ENCODE measurements at regions not wholly inside any gene's neighbourhood (a gene's known extent, or its start where the extent isn't known, plus 50 kb on each side); places are given as distances from the start of the nearest gene placed in this dataset.

DNA sequence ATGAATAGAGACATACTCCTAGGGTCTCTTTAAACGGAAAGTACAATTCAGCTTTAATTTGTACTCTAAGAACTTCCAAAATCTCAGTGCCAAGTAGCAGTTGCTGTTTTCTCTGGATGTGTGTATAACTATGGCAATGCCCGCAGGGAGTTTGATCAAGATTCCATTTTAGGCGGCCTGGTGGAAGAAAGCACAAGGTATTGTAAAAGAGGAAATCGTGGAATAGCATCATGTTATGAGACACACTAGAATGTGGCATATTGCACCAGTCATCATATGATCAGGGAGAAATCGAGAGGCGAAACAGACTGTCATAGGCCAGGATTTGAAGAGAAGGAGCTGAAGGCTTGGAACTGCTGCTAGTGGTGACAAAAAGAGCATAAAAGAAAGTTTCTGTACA is 316.2 kb upstream of the FMN2 start:
- DNase-seq = no peak
- Histone ChIP-seq H3K4me3 (no peak overlapping the region), H3K36me3 (no peaks in the 10 kb centered on the region), H3K9me3 (no peaks in the 10 kb centered on the region), H3K27ac (peak overlapping the region in 1 of 4 donors; percentile 33), H3K27me3 (no peaks in the 10 kb centered on the region), H3K4me1 (peaks cover 0 to 42% (median 18%) of the 10 kb centered on the region in 4 donors)
- no peak for TF ChIP-seq CTCF (IDR thresholded peaks at IDR 0.05)
- TF ChIP-seq POLR2AphosphoS5 (IDR thresholded peaks at IDR 0.05) = no peak
- no peak for TF ChIP-seq POLR2A (IDR thresholded peaks at IDR 0.05)
- TF ChIP-seq EP300 (IDR thresholded peaks at IDR 0.05) = no peak
- WGBS, 2 donors = 88 to 96% methylated on average over 6 of the region's 6 CpGs
- intact Hi-C loops (cut with DNase I) = no loop called here

DNA sequence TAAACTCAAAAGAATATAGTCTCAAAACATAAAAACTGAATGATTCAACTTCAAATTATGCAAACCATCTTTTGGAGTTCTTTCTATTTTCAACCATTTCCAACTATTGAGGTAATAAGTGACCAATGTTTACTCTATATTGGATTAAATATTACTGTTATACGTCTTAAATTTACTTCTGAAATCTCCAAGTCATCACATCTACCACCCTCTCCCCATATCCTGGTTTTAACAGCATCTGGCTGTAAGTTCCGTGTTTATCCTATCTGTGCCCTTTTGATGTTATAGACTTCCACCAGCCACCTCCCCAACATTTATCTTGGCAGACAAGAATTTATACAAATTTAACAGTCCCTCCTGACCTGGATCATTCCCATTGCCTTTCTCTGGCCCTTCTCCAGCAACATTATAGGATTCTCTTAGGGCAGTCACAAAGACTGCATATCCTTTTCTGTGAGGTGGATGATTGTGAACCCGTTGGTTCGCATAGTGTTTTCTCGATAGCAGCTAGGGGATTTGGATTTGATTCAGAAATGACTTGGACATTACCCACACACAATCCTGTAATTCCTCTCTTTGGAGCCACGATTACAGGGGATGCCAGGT is 313.4 kb upstream of the FMN2 start:
- peak overlapping the region in 3 of 4 donors; percentile 38 to 58 (median 40) for H3K27ac ChIP-seq
- TF ChIP-seq CTCF (IDR thresholded peaks at IDR 0.05) (no peak), POLR2AphosphoS5 (IDR thresholded peaks at IDR 0.05) (no peak), EP300 (IDR thresholded peaks at IDR 0.05) (no peak), POLR2A (IDR thresholded peaks at IDR 0.05) (no peak)
- H3K27me3 ChIP-seq = no peaks in the 10 kb centered on the region
- H3K4me1 ChIP-seq = peaks cover 0 to 40% (median 17%) of the 10 kb centered on the region in 4 donors
- 57 to 58% methylated on average over 6 of the region's 6 CpGs for WGBS, 2 donors
- intact Hi-C loops (cut with DNase I) = no loop called here
- H3K36me3 ChIP-seq = no peaks in the 10 kb centered on the region
- H3K4me3 ChIP-seq = no peak overlapping the region
- no peaks in the 10 kb centered on the region for H3K9me3 ChIP-seq
- no peak for DNase-seq

DNA sequence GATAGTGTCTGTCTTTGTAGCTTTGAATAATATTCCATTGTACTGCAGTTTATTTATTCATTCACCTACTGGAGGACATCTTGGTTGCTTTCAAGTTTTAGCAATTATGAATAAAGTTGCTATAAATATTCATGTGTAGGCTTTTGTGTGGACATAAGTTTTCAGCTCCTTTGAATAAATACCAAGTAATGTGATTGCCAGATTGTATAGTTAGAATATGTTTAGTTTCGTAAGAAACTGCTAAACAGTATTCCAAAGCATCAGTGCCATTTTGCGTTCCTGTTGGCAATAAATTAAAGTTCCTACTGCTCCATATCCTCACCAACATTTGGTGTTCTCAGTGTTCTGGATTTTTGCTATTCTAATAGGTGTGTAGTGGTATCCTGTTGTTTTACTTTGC is 311.7 kb upstream of the FMN2 start:
- TF ChIP-seq POLR2AphosphoS5 (IDR thresholded peaks at IDR 0.05) (no peak), POLR2A (IDR thresholded peaks at IDR 0.05) (no peak), CTCF (IDR thresholded peaks at IDR 0.05) (no peak), EP300 (IDR thresholded peaks at IDR 0.05) (no peak)
- 89 to 98% methylated on average over 2 of the region's 2 CpGs for WGBS, 2 donors
- no peak overlapping the region for H3K4me3 ChIP-seq
- intact Hi-C loops (cut with DNase I) = no loop called here
- H3K9me3 ChIP-seq = no peaks in the 10 kb centered on the region
- H3K27ac ChIP-seq = no peak overlapping the region
- peaks cover 0 to 34% (median 13%) of the 10 kb centered on the region in 4 donors for H3K4me1 ChIP-seq
- H3K36me3 ChIP-seq = no peaks in the 10 kb centered on the region
- DNase-seq = no peak
- no peaks in the 10 kb centered on the region for H3K27me3 ChIP-seq

- Histone ChIP-seq H3K9me3 (no peaks in the 10 kb centered on the region), H3K27me3 (no peaks in the 10 kb centered on the region), H3K4me3 (no peak overlapping the region), H3K4me1 (no peaks in the 10 kb centered on the region), H3K27ac (no peak overlapping the region), H3K36me3 (no peaks in the 10 kb centered on the region)
- DNase-seq = no peak
- WGBS, 2 donors = 82 to 91% methylated on average over 3 of the region's 3 CpGs
- intact Hi-C loops (cut with DNase I) = no loop called here
- TF ChIP-seq CTCF (IDR thresholded peaks at IDR 0.05) (no peak), EP300 (IDR thresholded peaks at IDR 0.05) (no peak), POLR2A (IDR thresholded peaks at IDR 0.05) (no peak), POLR2AphosphoS5 (IDR thresholded peaks at IDR 0.05) (no peak)
These were observed 306.8 kb upstream of the FMN2 start for GRCh38 chr1:239784896-239785295.

DNA sequence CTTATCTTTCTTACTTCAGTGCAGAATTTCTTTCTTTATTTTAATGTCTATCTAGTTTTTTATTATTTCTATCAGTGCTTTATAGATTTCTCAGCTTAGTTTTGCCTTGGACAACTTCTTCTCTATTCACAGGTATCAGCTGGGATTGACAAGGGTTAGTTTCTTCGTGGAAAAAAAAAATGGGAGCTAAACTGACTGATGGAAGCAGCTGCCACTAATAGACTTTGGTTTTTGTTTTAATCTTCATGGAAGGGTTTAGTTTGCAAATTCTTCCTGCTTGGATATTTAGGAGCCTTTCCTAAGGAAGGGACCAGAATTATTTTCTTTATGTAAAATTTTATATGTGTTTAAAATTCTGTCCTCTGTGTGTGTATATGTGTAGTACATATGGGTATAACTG is 306.1 kb upstream of the FMN2 start:
- TF ChIP-seq POLR2A (IDR thresholded peaks at IDR 0.05) (no peak), POLR2AphosphoS5 (IDR thresholded peaks at IDR 0.05) (no peak), CTCF (IDR thresholded peaks at IDR 0.05) (no peak), EP300 (IDR thresholded peaks at IDR 0.05) (no peak)
- Histone ChIP-seq H3K36me3 (no peaks in the 10 kb centered on the region), H3K27ac (no peak overlapping the region), H3K27me3 (no peaks in the 10 kb centered on the region), H3K4me3 (no peak overlapping the region), H3K9me3 (no peaks in the 10 kb centered on the region), H3K4me1 (no peaks in the 10 kb centered on the region)
- no peak for DNase-seq
- 73 to 89% methylated on average over 1 of the region's 1 CpG for WGBS, 2 donors
- intact Hi-C loops (cut with DNase I) = no loop called here
